ENCODE measurements at regions not wholly inside any gene's neighbourhood (a gene's known extent, or its start where the extent isn't known, plus 50 kb on each side); places are given as distances from the start of the nearest gene placed in this dataset.

DNA sequence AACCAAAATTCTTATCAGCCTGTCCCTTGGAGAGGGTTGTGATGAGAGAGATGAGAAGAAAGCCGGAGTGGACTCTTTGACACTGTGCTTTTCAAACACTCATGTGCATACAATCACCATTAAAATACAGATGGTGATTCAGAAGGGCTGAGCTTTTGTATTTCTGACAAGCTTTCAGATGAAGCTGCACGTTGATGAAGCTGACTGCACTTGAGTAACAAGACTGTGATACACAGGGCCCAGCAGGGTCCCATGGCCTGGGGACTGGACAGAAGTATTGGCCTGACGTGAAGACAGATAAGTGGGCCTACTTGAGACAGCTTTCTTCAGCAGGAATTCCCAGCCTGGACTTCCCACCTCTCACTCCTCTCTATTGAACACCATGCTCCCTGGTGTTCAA is 258.2 kb downstream of the CHRM3 start:
- TF ChIP-seq, protein P1, sequence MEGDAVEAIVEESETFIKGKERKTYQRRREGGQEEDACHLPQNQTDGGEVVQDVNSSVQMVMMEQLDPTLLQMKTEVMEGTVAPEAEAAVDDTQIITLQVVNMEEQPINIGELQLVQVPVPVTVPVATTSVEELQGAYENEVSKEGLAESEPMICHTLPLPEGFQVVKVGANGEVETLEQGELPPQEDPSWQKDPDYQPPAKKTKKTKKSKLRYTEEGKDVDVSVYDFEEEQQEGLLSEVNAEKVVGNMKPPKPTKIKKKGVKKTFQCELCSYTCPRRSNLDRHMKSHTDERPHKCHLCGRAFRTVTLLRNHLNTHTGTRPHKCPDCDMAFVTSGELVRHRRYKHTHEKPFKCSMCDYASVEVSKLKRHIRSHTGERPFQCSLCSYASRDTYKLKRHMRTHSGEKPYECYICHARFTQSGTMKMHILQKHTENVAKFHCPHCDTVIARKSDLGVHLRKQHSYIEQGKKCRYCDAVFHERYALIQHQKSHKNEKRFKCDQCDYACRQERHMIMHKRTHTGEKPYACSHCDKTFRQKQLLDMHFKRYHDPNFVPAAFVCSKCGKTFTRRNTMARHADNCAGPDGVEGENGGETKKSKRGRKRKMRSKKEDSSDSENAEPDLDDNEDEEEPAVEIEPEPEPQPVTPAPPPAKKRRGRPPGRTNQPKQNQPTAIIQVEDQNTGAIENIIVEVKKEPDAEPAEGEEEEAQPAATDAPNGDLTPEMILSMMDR (IDR thresholded peaks at IDR 0.05), result no peak
- no peak for TF ChIP-seq POLR2AphosphoS5 (IDR thresholded peaks at IDR 0.05)
